IMR-90 (cell line): ENCODE measurements at regions not wholly inside any gene's neighbourhood (a gene's known extent, or its start where the extent isn't known, plus 50 kb on each side); places are given as distances from the start of the nearest gene placed in this dataset.

ENCODE experiments used
- ATAC-seq: fragments of 200-7000 bp; cut with Tn5 transposase; 2 replicates; pipeline ENCODE4 v1.9.1; 2020; ENCODE audit warnings: low read depth, mild to moderate bottlenecking, moderate library complexity
- BruUV-seq: library from RNA; stranded (reverse); fragments of 400-500 nt; replicated peaks from 2 replicates; lab custom pipeline; 2021; lab: Mats Ljungman, UMichigan
- CTCF ChIA-PET: fragments of 300-600 bp; formaldehyde crosslinking; extraction: SDS; loops from one replicate; lab custom pipeline; 2021; ENCODE audit warnings: antibody characterized with exemption; lab: Yijun Ruan, JAX
- POLR2A ChIA-PET: fragments of 300-600 bp; sonication (Branson Sonifier 250); formaldehyde crosslinking; loops from one replicate; lab custom pipeline; 2022; ENCODE audit warnings: antibody characterized with exemption; ENCODE audit not compliant: unreplicated experiment; lab: Charles Lee
- DNase-seq: peaks from one replicate; pipeline ENCODE4 v3.0.0; 2013
- H2AFZ ChIP-seq: replicated peaks from 2 replicates; pipeline ENCODE3; 2013; ENCODE audit warnings: low read length, mild to moderate bottlenecking; ENCODE audit not compliant: poor library complexity
- H2AK5ac ChIP-seq: 2 replicates; pipeline ENCODE4 v1.6.1; 2013; ENCODE audit warnings: low read depth, low read length, inconsistent platforms
- H2AK9ac ChIP-seq: replicated peaks from 2 replicates; pipeline ENCODE3; 2013; ENCODE audit warnings: mild to moderate bottlenecking, low read depth, low read length, moderate library complexity; ENCODE audit not compliant: poor library complexity
- H2BK120ac ChIP-seq: 2 replicates; pipeline ENCODE4 v1.6.1; 2013; ENCODE audit warnings: low read depth, low read length, inconsistent platforms
- H2BK15ac ChIP-seq: 3 replicates; pipeline ENCODE4 v1.6.1; 2013; ENCODE audit warnings: low read depth, low read length, inconsistent platforms
- H2BK20ac ChIP-seq: 2 replicates; pipeline ENCODE4 v1.6.1; 2013; ENCODE audit warnings: low read depth, mild to moderate bottlenecking, inconsistent platforms, low read length, moderate library complexity
- H2BK5ac ChIP-seq: 2 replicates; pipeline ENCODE4 v1.6.1; 2013; ENCODE audit warnings: mild to moderate bottlenecking, low read depth, low read length, inconsistent platforms; ENCODE audit not compliant: poor library complexity, severe bottlenecking
- H3K14ac ChIP-seq: replicated peaks from 2 replicates; pipeline ENCODE4 v1.6.1; 2013; ENCODE audit warnings: low read depth, low read length, inconsistent platforms
- H3K18ac ChIP-seq: 2 replicates; pipeline ENCODE4 v1.6.1; 2013; ENCODE audit warnings: low read depth, low read length, control low read depth
- H3K23ac ChIP-seq: 2 replicates; pipeline ENCODE4 v1.6.1; 2013; ENCODE audit warnings: low read depth, low read length, inconsistent platforms
- H3K27ac ChIP-seq: 2 replicates; pipeline ENCODE4 v1.5.1; 2013; ENCODE audit warnings: mild to moderate bottlenecking, control low read depth, low read length; ENCODE audit not compliant: insufficient read depth
- H3K27me3 ChIP-seq: 2 replicates; pipeline ENCODE4 v1.6.1; 2013; ENCODE audit warnings: low read length; ENCODE audit not compliant: control insufficient read depth, insufficient read depth
- H3K36me3 ChIP-seq: 2 replicates; pipeline ENCODE4 v1.6.1; 2013; ENCODE audit warnings: low read length, mixed read lengths; ENCODE audit not compliant: control insufficient read depth, insufficient read depth
- H3K4ac ChIP-seq: 2 replicates; pipeline ENCODE4 v1.6.1; 2013; ENCODE audit warnings: low read depth, low read length, inconsistent platforms
- H3K4me1 ChIP-seq: 2 replicates; pipeline ENCODE4 v1.6.1; 2013; ENCODE audit warnings: low read length, mixed read lengths; ENCODE audit not compliant: control insufficient read depth, insufficient read depth
- H3K4me2 ChIP-seq: 2 replicates; pipeline ENCODE4 v1.6.1; 2013; ENCODE audit warnings: low read depth, mild to moderate bottlenecking, control low read depth, low read length, moderate library complexity
- H3K4me3 ChIP-seq: 2 replicates; pipeline ENCODE4 v1.5.1; 2013; ENCODE audit warnings: low read depth, mild to moderate bottlenecking, control low read depth, low read length, moderate library complexity; ENCODE audit not compliant: insufficient read depth
- H3K56ac ChIP-seq: 2 replicates; pipeline ENCODE4 v1.6.1; 2013; ENCODE audit warnings: low read length, inconsistent platforms; ENCODE audit not compliant: insufficient read depth; ENCODE audit errors: extremely low read depth
- H3K79me1 ChIP-seq, 2 experiments: 2 replicates each; pipeline ENCODE4 v1.6.1; 2013; ENCODE audit warnings: low read length in 2 of 2, inconsistent platforms in 1 of 2, low read depth in 1 of 2
- H3K9ac ChIP-seq: 2 replicates; pipeline ENCODE4 v1.6.1; 2013; ENCODE audit warnings: low read depth, low read length, control low read depth
- H3K9me1 ChIP-seq: 2 replicates; pipeline ENCODE4 v1.6.1; 2013; ENCODE audit warnings: low read length, inconsistent platforms; ENCODE audit not compliant: insufficient read depth
- H3K9me3 ChIP-seq: 2 replicates; pipeline ENCODE4 v1.6.1; 2013; ENCODE audit warnings: low read length; ENCODE audit not compliant: control insufficient read depth, insufficient read depth
- H4K20me1 ChIP-seq: 2 replicates; pipeline ENCODE4 v1.6.1; 2013; ENCODE audit warnings: low read length, inconsistent platforms; ENCODE audit not compliant: insufficient read depth
- H4K5ac ChIP-seq: 2 replicates; pipeline ENCODE4 v1.6.1; 2013; ENCODE audit warnings: mild to moderate bottlenecking, low read depth, low read length, control low read depth
- H4K8ac ChIP-seq, 2 experiments: 2 replicates each; pipeline ENCODE4 v1.6.1; 2013; ENCODE audit warnings: low read depth in 2 of 2, low read length in 2 of 2, control low read depth in 1 of 2, inconsistent platforms in 1 of 2
- H4K91ac ChIP-seq: 2 replicates; pipeline ENCODE4 v1.6.1; 2013; ENCODE audit warnings: low read depth, low read length, inconsistent platforms; ENCODE audit not compliant: insufficient read depth
- BHLHE40 ChIP-seq: fragments of 150-350 bp; IDR thresholded peaks from 2 replicates; pipeline ENCODE4 v1.6.1; 2016; ENCODE audit warnings: mild to moderate bottlenecking, low read depth, low read length
- CEBPB ChIP-seq: IDR thresholded peaks from 2 replicates; pipeline ENCODE4 v1.6.1; 2012; ENCODE audit warnings: low read depth, low read length, improper control_type of control experiment
- CHD1 ChIP-seq: IDR thresholded peaks from 2 replicates; pipeline ENCODE4 v1.6.1; 2012; ENCODE audit warnings: low read depth, low read length, improper control_type of control experiment
- FOS ChIP-seq: fragments of 150-350 bp; IDR thresholded peaks from 2 replicates; pipeline ENCODE4 v1.6.1; 2016; ENCODE audit warnings: low read depth, low read length
- MAFK ChIP-seq: IDR thresholded peaks from 2 replicates; pipeline ENCODE4 v1.6.1; 2012; ENCODE audit warnings: low read depth, low read length, improper control_type of control experiment
- MAZ ChIP-seq: IDR thresholded peaks from 2 replicates; pipeline ENCODE4 v1.6.1; 2012; ENCODE audit warnings: low read depth, mild to moderate bottlenecking, low read length, improper control_type of control experiment, moderate library complexity, borderline replicate concordance
- MXI1 ChIP-seq: IDR thresholded peaks from 2 replicates; pipeline ENCODE4 v1.6.1; 2012; ENCODE audit warnings: low read depth, mild to moderate bottlenecking, low read length, moderate library complexity, borderline replicate concordance
- NFE2L2 ChIP-seq: fragments of 150-350 bp; IDR thresholded peaks from 2 replicates; pipeline ENCODE4 v1.6.1; 2016; ENCODE audit warnings: low read depth, mild to moderate bottlenecking, low read length
- POLR2A ChIP-seq: IDR thresholded peaks from 2 replicates; pipeline ENCODE4 v1.6.1; 2012; ENCODE audit warnings: mild to moderate bottlenecking, low read depth, low read length
- RAD21 ChIP-seq: IDR thresholded peaks from 2 replicates; pipeline ENCODE4 v1.6.1; 2012; ENCODE audit warnings: low read length, improper control_type of control experiment
- RCOR1 ChIP-seq: IDR thresholded peaks from 2 replicates; pipeline ENCODE4 v1.6.1; 2012; ENCODE audit warnings: mild to moderate bottlenecking, low read length, improper control_type of control experiment; ENCODE audit not compliant: insufficient replicate concordance
- RFX5 ChIP-seq: IDR thresholded peaks from 2 replicates; pipeline ENCODE4 v1.8.0; 2012; ENCODE audit warnings: low read depth, mild to moderate bottlenecking, low read length, moderate library complexity
- SMC3 ChIP-seq: fragments of 150-350 bp; IDR thresholded peaks from 2 replicates; pipeline ENCODE4 v1.6.1; 2016; ENCODE audit warnings: low read depth, mild to moderate bottlenecking, antibody characterized with exemption, low read length, moderate library complexity
- dilution Hi-C: fragments of 300-500 bp; cut with HindIII; formaldehyde crosslinking; loops from one replicate; pipeline ENCODE4 v1.14.3; 2018; ENCODE audit warnings: low sequenced_read_pairs; ENCODE audit not compliant: unreplicated experiment
- in situ Hi-C: fragments of 300-500 bp; cut with MboI; formaldehyde crosslinking; loops from 3 replicates; pipeline ENCODE4 v1.14.3; 2019; ENCODE audit warnings: low sequenced_read_pairs, inconsistent platforms, mixed read lengths
- intact Hi-C: fragments of 100-400 bp; cut with micrococcal nuclease; formaldehyde crosslinking; loops from 2 replicates; pipeline ENCODE4 v1.10.0; 2022
- TF ChIP-seq, protein P1 (sequence below): conservative IDR thresholded peaks from 2 replicates; pipeline ENCODE4 v1.5.1; 2012; ENCODE audit warnings: mild to moderate bottlenecking, low read depth, low read length, improper control_type of control experiment
- TF ChIP-seq, protein P2 (sequence below): fragments of 150-350 bp; IDR thresholded peaks from 2 replicates; pipeline ENCODE4 v1.6.1; 2017; ENCODE audit warnings: mild to moderate bottlenecking, antibody characterized with exemption, low read length, low read depth
- TF ChIP-seq, protein P3 (sequence below): fragments of 150-350 bp; IDR thresholded peaks from 2 replicates; pipeline ENCODE4 v1.6.1; 2016; ENCODE audit warnings: low read depth, mild to moderate bottlenecking, low read length, moderate library complexity, borderline replicate concordance

DNA sequence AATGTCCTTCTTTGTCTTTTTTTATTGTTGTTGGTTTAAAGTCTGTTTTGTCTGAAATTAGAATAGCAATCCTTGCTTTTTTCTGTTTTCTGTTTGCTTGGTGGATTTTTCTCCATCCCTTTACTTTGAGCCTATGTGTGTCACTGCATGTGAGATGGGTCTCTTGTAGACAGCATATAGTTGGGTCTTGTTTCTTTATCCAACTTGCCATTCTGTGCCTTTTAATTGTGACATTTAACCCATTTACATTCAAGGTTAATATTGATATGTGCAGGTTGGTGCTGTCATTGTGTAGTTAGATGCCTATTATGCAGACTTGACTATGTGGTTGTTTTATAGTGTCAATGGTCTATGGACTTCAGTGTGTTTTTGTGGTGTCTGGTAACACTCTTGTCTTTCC is 197.5 kb upstream of the FN1 start:
- Histone ChIP-seq H3K23ac (no peak overlapping the region), H2BK20ac (no peak overlapping the region), H3K9ac (no peak overlapping the region), H3K4me2 (no peak overlapping the region), H3K9me3 (peaks cover 9% of the 10 kb centered on the region; the same call in 1 of the 2 replicates), H2BK120ac (no peak overlapping the region), H4K5ac (no peak overlapping the region), H4K91ac (no peak overlapping the region), H3K4me3 (no peak overlapping the region), H3K27ac (no peak overlapping the region), H2BK15ac (no peak overlapping the region), H3K27me3 (no peaks in the 10 kb centered on the region), H3K36me3 (no peaks in the 10 kb centered on the region), H2AK9ac (no peak overlapping the region), H3K56ac (no peak overlapping the region), H4K20me1 (no peaks in the 10 kb centered on the region), H4K8ac (no peak overlapping the region), H2AFZ (no peak overlapping the region), H3K4ac (no peak overlapping the region), H3K4me1 (peaks cover 2% of the 10 kb centered on the region; the same call in 1 of the 2 replicates), H2BK5ac (no peak overlapping the region), H3K14ac (no peak overlapping the region), H3K18ac (no peak overlapping the region), H3K9me1 (no peaks in the 10 kb centered on the region), H2AK5ac (no peak overlapping the region), H3K79me1 (no peaks in the 10 kb centered on the region)
- dilution Hi-C loops = no loop called here
- intact Hi-C loops = no loop called here
- in situ Hi-C loops = no loop called here
- BruUV-seq = no TSS peak
- CTCF ChIA-PET = no interaction called here
- DNase-seq = no peak
- POLR2A ChIA-PET = no interaction called here
- ATAC-seq = no peak
- TF ChIP-seq RCOR1 (no peak), BHLHE40 (no peak), FOS (no peak), MAZ (no peak), RFX5 (no peak), CEBPB (no peak), MXI1 (no peak), NFE2L2 (no peak), POLR2A (no peak), RAD21 (no peak), MAFK (no peak), SMC3 (no peak), CHD1 (no peak)
- TF ChIP-seq, protein P1, sequence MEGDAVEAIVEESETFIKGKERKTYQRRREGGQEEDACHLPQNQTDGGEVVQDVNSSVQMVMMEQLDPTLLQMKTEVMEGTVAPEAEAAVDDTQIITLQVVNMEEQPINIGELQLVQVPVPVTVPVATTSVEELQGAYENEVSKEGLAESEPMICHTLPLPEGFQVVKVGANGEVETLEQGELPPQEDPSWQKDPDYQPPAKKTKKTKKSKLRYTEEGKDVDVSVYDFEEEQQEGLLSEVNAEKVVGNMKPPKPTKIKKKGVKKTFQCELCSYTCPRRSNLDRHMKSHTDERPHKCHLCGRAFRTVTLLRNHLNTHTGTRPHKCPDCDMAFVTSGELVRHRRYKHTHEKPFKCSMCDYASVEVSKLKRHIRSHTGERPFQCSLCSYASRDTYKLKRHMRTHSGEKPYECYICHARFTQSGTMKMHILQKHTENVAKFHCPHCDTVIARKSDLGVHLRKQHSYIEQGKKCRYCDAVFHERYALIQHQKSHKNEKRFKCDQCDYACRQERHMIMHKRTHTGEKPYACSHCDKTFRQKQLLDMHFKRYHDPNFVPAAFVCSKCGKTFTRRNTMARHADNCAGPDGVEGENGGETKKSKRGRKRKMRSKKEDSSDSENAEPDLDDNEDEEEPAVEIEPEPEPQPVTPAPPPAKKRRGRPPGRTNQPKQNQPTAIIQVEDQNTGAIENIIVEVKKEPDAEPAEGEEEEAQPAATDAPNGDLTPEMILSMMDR = no peak
- TF ChIP-seq, protein P2, sequence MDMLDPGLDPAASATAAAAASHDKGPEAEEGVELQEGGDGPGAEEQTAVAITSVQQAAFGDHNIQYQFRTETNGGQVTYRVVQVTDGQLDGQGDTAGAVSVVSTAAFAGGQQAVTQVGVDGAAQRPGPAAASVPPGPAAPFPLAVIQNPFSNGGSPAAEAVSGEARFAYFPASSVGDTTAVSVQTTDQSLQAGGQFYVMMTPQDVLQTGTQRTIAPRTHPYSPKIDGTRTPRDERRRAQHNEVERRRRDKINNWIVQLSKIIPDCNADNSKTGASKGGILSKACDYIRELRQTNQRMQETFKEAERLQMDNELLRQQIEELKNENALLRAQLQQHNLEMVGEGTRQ = no peak
- TF ChIP-seq, protein P3, sequence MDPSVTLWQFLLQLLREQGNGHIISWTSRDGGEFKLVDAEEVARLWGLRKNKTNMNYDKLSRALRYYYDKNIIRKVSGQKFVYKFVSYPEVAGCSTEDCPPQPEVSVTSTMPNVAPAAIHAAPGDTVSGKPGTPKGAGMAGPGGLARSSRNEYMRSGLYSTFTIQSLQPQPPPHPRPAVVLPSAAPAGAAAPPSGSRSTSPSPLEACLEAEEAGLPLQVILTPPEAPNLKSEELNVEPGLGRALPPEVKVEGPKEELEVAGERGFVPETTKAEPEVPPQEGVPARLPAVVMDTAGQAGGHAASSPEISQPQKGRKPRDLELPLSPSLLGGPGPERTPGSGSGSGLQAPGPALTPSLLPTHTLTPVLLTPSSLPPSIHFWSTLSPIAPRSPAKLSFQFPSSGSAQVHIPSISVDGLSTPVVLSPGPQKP = no peak
